CD4-positive, alpha-beta T cell treated with Interferon gamma for 1 hour (primary cell): ENCODE measurements at regions not wholly inside any gene's neighbourhood (a gene's known extent, or its start where the extent isn't known, plus 50 kb on each side); places are given as distances from the start of the nearest gene placed in this dataset.
"Not testable (repeated sequence)": the region's sequence is repeated elsewhere in the genome, so short reads cannot be mapped to it uniquely, and the experiment has no call there.

Source experiments
- DNase-seq: peaks from one replicate; pipeline ENCODE4 v3.0.0-alpha.2; 2020

- no peak for DNase-seq
Measured at GRCh38 chr5:17367256-17367840, 130.7 kb upstream of the TAF11L2 start.

GRCh38 chr5:17370651-17371050, 127.4 kb upstream of the TAF11L2 start:
- DNase-seq, result no peak

DNA sequence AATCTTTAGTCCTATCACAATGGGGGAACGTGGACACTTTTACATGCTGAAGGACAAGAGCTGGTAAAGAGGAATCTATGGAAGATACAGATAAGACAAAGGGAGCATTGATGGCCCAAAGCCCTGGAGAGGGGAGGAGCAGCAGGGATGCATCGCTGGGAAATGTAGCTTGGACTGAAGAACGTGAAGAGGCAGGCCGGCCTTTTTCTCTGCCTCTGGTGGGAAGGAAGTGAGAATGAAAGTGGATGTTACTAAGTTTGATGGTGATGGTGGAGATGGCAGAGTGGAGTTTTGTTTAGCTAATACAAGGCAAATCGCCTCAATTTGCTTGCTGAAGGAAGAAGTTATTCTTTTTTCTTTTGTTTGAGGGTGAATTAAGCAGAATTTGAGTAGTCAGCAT, 124.6 kb upstream of the TAF11L2 start:
- no peak for DNase-seq

GRCh38 chr5:17373814-17374556, 124.0 kb upstream of the TAF11L2 start:
- no peak for DNase-seq

DNA sequence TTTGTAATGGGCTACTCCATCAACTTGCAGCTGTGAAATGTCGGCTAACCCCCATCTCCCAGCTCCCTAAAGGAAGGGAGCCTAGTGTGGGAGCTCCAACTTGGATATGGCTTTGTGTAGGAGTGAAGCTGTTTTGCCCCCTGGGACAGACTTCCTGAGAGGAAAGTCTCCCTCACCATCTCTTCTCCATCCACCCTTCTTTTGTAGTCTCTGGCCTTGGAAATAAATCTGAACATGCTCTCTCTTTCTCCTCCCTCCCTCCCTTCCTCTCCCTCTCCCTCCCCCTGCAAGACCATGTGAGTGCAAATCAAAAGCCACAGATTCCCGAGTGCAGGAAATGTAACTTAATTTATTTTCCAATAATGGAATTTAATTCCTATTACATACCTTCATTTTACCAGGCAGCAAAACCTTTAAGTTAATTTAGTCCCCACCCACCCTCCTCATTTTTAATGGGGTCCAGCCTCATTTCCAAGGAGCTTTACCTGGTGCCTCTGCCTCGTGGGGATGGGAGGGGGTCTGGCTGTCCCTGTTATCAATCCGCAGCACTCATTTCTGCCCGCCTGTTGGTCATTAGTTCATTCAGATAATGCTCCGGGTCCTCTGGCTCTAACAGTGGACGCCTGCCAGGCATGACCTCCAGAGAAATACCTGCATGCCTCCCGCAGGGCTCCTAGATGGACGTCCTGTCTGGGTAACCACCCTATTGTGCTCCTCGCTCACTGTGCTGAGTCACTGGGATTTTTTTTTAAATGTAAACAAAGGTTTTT, 122.9 kb upstream of the TAF11L2 start:
- DNase-seq, result no peak

- DNase-seq, result not testable (repeated sequence)
Measured at GRCh38 chr5:17375886-17376285, 122.1 kb upstream of the TAF11L2 start.

DNA sequence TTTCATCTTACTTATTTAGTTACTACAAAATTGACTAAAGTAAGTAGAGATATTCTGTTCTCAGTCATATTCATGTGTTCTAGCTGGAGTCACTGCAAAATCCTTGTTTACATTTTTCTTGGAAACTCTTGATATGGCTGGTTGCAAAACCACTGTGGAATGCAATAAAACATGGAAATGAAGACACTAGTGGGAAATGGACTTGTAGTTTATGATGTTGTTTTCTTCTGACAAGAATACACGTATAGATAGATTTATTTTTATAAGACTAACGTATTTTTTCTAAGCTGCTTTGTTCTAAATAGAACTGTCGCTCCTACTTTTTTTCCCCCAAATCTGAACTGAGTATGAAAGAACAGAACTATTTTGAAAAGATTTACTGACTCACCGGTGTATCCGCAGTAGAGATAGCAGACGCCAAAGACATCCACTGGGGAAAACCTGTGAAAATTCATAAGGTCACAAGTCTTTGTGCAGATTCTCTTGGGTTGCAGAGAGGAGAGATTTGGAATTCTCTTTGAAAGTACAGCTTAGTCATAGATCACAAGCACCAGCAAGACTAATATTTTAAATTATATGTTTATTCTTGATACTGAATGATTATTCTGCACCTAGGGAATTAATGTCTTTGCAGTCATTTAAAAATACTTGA, 119.6 kb upstream of the TAF11L2 start:
- no peak for DNase-seq

GRCh38 chr5:17379100-17379951, 118.7 kb upstream of the TAF11L2 start:
- no peak for DNase-seq

GRCh38 chr5:17381932-17382331, 116.1 kb upstream of the TAF11L2 start:
- peak; percentile 22 for DNase-seq

GRCh38 chr5:17383526-17383925, 114.5 kb upstream of the TAF11L2 start:
- no peak for DNase-seq

DNA sequence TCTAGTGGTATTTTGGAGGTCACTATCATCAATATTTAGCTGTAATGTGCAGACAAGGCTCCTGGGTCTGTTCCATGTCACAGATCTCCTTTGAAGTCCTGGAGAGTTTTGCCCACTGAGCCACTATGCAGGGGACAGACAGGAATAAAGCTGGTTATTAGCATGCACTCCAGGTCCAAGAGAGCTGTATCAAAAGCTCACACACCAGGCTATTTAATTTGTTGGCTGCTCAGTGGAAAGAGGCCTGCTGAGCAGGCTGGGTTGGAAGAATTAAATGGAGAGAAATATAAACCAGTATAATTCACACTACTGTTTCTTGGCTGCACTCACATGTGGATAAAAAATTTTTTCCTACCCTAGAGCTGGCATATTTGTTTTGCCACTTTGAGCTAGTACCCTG, 113.8 kb upstream of the TAF11L2 start:
- no peak for DNase-seq

DNA sequence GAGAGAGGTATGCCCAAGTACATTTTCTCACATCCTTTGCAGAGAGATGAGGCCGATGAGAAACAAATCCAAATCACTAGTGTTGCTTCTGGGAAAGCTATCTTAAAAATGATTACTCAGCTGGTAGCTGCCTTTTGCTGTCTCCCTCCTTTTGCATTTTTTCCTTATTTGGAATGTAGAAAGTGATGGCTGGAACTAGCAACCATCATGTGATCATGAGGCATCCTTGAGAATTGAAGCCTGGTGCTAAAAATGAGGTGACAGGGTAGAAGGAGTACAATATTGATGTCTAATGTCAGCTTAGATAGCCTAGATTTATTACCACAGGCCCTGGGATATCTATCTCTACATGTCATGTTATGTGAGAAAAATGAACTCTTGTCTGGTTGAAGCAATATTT, 109.3 kb upstream of the TAF11L2 start:
- DNase-seq, result no peak

GRCh38 chr5:17394086-17394485, 103.9 kb upstream of the TAF11L2 start:
- no peak for DNase-seq

DNA sequence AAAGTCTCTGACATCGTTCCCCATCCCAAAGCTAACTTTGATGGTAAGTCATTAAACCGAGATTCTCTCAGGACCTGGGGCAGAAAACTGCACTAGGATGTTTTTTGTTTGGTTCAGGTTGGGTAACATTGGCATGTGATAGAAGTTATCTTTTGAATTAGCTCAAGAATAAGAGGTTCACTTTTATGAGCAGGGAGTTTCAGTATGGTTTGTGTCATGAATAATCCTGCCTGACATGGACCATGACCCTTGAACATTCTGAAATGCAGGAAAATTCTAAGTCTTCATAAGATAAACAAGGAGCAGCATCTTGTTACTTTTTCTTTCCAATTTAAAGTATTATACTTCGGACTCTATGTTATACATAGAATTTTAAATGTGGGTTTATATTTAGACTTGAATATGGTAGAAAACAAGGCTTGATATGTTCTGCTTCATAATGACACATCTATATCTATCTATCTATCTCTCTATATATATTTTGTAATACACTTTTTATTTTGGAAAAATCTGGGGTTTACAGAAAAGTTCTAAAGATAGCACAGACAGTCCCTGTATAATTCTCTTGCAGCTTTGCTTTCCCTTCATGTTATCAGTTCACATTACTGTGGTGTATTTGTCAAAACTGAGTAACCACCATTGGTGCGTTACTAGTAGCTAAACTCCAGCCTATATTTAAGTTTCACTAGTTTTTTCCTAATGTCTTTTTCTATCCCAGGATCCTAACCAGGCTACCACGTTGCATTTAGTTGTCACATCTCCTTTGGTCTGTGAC, 102.7 kb upstream of the TAF11L2 start:
- DNase-seq, result no peak

GRCh38 chr5:17396247-17396646, 101.8 kb upstream of the TAF11L2 start:
- DNase-seq, result no peak

- DNase-seq, result no peak
Measured at GRCh38 chr5:17398431-17398830, 99.6 kb upstream of the TAF11L2 start.

GRCh38 chr5:17398866-17399835, 98.9 kb upstream of the TAF11L2 start:
- DNase-seq, result no peak

DNA sequence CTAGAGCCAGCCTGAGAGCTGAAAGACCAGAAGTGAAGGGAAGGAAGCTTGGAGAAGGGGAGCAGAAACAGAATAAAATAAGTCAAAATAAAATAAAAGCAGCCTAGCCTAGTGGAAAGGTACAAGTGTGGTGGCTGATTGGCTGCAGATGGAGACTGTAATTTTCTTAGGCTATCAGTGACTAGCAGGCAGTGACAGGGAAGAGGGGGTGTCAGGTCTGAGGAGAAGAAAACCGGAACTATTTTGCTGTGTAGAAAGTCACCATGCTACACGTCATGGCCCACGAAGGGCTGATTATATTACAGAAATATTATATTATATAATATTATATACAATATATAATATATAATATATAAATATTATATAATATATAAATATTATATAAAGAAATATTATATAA, 98.1 kb upstream of the TAF11L2 start:
- no peak for DNase-seq

DNA sequence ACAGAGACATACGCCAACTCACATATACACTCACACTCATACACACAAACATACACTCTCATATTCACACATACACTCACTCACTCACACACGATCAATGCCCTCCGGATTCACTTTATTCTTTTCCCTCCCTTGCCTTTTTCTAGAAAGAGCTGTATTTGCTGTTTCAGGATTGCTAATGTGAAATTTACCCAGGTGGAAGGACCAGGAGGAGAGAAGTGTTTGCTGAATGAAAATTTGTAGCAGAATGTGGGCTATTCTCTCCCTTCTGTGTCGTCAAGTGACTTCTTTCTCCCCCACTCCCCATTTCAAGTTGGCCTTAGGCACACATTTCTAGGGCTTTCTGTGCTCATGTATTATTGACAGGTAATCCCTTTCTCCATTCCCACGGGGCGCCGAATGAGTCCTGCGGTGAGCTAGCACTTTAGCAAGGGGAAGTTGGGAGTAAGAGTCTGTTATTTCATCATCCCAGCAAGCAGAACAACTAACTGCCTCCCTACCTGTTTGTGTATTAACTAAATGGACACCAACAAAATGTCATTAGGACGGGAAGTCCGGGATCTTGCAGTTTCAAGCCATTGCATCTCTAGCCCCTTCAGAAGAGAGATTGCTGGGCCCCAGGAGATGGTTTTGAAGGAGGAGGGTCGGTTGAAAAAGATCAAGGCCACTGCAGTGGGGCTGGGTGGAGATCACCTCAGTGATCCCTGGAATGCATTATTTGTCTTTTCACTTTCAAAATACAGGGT, 97.1 kb upstream of the TAF11L2 start:
- no peak for DNase-seq
